CD4-positive, alpha-beta T cell treated with Interleukin-1 beta for 1 hour (primary cell): ENCODE measurements at regions not wholly inside any gene's neighbourhood (a gene's known extent, or its start where the extent isn't known, plus 50 kb on each side); places are given as distances from the start of the nearest gene placed in this dataset.

ENCODE experiments used
- DNase-seq, 2 donors: peaks; one replicate each; pipeline ENCODE4 v3.0.0-alpha.2; 2020 to 2022

GRCh38 chr4:56240554-56241174 is 146.6 kb downstream of the AASDH start:
- no peak for DNase-seq

GRCh38 chr4:56238251-56238650 is 149.0 kb downstream of the AASDH start:
- DNase-seq: no peak

- no peak for DNase-seq
Measured at GRCh38 chr4:56235725-56236124, 151.6 kb downstream of the AASDH start.

GRCh38 chr4:56235011-56235410 is 152.3 kb downstream of the AASDH start:
- no peak for DNase-seq

- DNase-seq: no peak
Measured at GRCh38 chr4:56234098-56234497, 153.2 kb downstream of the AASDH start.

GRCh38 chr4:56231410-56231809 is 155.9 kb downstream of the AASDH start:
- no peak for DNase-seq

- DNase-seq: no peak
Measured at GRCh38 chr4:56229947-56230346, 157.3 kb downstream of the AASDH start.

- no peak for DNase-seq
Measured at GRCh38 chr4:56227301-56227835, 159.9 kb downstream of the AASDH start.

- DNase-seq: no peak
Measured at GRCh38 chr4:56226579-56226978, 160.7 kb downstream of the AASDH start.

- DNase-seq: no peak
Measured at GRCh38 chr4:56224641-56225040, 162.7 kb downstream of the AASDH start.

GRCh38 chr4:56222514-56222913 is 164.8 kb downstream of the AASDH start:
- DNase-seq: no peak

- DNase-seq: no peak
Measured at GRCh38 chr4:56220261-56220660, 167.0 kb downstream of the AASDH start.

- DNase-seq: no peak
Measured at GRCh38 chr4:56219447-56219846, 167.8 kb downstream of the AASDH start.

GRCh38 chr4:56218230-56218895 is 168.9 kb downstream of the AASDH start:
- no peak for DNase-seq

GRCh38 chr4:56217343-56217890 is 169.9 kb downstream of the AASDH start:
- DNase-seq: no peak

GRCh38 chr4:56215901-56216300 is 171.4 kb downstream of the AASDH start:
- no peak for DNase-seq

GRCh38 chr4:56215141-56215783 is 172.0 kb downstream of the AASDH start:
- no peak for DNase-seq

- DNase-seq: no peak
Measured at GRCh38 chr4:56213543-56213942, 173.7 kb downstream of the AASDH start.

GRCh38 chr4:56212774-56213173 is 174.5 kb downstream of the AASDH start:
- DNase-seq: no peak

- no peak for DNase-seq
Measured at GRCh38 chr4:56211202-56211601, 176.1 kb downstream of the AASDH start.

GRCh38 chr4:56210397-56210796 is 176.9 kb downstream of the AASDH start:
- no peak for DNase-seq

GRCh38 chr4:56209767-56210166 is 177.5 kb downstream of the AASDH start:
- no peak for DNase-seq

- no peak for DNase-seq
Measured at GRCh38 chr4:56208103-56208502, 179.2 kb downstream of the AASDH start.

GRCh38 chr4:56206258-56206657 is 181.0 kb downstream of the AASDH start:
- DNase-seq: no peak
